ENCODE measurements at regions not wholly inside any gene's neighbourhood (a gene's known extent, or its start where the extent isn't known, plus 50 kb on each side); places are given as distances from the start of the nearest gene placed in this dataset.

GRCh38 chr10:43000651-43001426 is 76.0 kb upstream of the RET start:
- no peak for DNase-seq (ENCODE audit: low spot score)

- no peak for DNase-seq (ENCODE audit: low spot score)
Measured at GRCh38 chr10:43001427-43001795, 75.5 kb upstream of the RET start.

GRCh38 chr10:43002596-43002995 is 74.3 kb upstream of the RET start:
- DNase-seq (ENCODE audit: low spot score), result no peak

GRCh38 chr10:43006490-43006889 is 70.4 kb upstream of the RET start:
- no peak for DNase-seq (ENCODE audit: low spot score)

GRCh38 chr10:43012578-43012977 is 64.3 kb upstream of the RET start:
- DNase-seq (ENCODE audit: low spot score), result no peak

- no peak for DNase-seq (ENCODE audit: low spot score)
Measured at GRCh38 chr10:43013065-43013464, 63.8 kb upstream of the RET start.

- DNase-seq (ENCODE audit: low spot score), result no peak
Measured at GRCh38 chr10:43024524-43024923, 52.3 kb upstream of the RET start.

GRCh38 chr10:43024942-43025700 is 51.7 kb upstream of the RET start:
- DNase-seq (ENCODE audit: low spot score), result no peak

- peak; percentile 47 for DNase-seq (ENCODE audit: low spot score)
Measured at GRCh38 chr10:43026039-43026973, 50.6 kb upstream of the RET start.

Small RNA genes in the stretch of these regions (small RNA-seq; reads per million reads assigned to genes)
- 0.03 to 0.04 reads per million in 2 experiments for gene MIR5100
